ENCODE measurements at regions not wholly inside any gene's neighbourhood (a gene's known extent, or its start where the extent isn't known, plus 50 kb on each side); places are given as distances from the start of the nearest gene placed in this dataset.

DNA sequence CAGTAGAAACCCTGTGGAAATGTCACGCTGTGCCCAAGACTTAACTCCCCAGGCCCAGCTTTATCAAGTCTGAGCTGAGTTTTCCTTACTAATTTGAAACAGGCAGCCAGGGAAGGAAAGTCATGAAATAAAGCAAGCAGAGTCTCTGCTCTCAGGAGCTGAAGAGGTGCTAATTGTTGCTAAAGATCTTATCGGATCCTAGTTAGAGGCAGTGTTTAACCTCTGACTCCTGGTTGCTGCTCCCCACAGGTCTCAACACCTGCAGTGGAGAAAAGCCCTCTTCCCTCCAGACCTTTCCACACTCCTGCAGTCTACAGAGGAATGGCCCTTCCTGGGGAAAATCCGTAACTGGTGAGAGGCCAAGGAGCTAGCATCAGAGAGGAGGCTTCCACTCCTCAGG is 628.2 kb downstream of the NTRK3 start:
- DNase-seq, result no peak

- no peak for DNase-seq
Measured at GRCh38 chr15:87626860-87627259, 629.7 kb downstream of the NTRK3 start.

DNA sequence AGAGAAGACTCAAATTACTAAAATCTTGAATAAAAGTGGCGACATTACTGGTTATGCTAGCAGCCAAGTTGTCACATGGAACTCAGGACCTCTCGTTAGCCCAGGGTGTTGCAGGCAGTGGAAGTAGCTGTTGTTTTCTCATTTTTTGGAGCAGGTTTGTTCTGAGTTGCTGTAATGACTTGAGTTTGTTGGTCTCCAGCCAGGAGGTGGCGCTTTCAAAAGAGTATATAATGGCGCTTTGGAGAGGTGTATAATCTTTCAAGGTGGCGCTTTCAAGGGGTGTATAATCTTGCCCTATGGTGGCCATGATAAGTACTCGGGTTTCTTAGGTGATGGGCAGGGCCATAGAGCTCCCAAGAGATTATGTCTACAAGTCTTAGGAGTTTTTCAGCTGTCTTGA is 632.7 kb downstream of the NTRK3 start:
- no peak for DNase-seq

- no peak for DNase-seq
Measured at GRCh38 chr15:87620393-87620792, 636.1 kb downstream of the NTRK3 start.

DNA sequence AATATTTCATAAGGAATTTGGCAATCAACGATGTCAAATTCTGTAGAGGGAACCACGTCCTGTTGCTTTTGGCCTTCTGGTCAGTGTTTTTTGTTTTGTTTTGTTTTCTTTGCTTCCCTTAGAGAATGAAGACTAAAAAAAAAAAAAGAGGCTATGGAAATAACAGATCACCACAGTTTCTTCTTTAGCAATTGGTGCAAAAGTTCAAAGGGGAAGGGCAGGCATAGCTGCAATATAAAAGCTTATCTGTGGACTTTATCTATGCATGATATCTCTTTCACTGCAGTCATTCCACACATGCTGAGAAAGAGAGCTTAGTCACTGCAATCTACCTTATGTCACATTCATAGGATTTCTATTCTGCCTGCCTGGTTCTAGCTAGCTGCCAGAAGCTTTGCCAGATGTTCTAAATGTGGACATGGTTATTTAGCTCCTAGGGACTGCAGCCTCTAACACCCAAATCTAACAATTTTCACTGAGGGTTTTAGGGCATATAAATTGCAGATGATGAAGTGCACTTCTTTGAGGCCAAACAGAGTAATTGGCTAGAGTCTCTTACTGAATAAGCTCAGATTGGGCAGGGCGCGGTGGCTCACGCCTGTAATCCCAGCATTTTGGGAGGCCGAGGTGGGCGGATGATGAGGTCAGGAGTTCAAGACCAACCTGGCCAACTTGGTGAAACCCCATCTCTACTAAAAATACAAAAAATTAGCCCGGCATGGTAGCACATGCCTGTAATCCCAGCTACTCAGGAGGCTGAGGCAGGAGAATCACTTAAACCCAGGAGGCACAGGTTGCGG is 637.2 kb downstream of the NTRK3 start:
- DNase-seq, result no peak

DNA sequence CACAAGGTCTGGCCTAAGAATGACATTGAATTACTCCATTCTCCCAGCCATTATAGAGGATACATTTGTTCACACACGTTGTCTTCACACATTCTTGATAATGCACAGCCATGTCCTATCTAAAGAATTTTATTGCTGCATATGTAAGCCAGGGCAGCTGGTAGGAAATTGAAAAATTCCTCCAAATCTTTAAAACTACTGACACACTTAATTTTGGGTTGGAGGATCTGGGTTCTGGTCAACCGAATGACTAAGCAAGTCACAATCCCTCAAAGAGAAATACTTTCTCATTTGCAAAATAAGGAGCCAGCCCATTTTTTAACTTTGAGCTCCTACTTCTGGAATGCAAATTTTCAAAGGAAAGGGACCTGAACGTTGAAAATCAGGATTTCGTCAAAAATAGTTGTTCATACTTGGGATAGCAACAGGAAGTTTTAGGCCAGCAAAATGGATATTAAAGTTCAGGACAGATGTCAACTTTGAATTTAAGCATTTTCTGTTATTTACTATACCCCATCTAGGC is 638.3 kb downstream of the NTRK3 start:
- DNase-seq, result no peak

GRCh38 chr15:87614704-87615103 is 641.8 kb downstream of the NTRK3 start:
- no peak for DNase-seq

GRCh38 chr15:87610366-87610765 is 646.2 kb downstream of the NTRK3 start:
- DNase-seq, result no peak

- DNase-seq, result no peak
Measured at GRCh38 chr15:87609894-87610293, 646.6 kb downstream of the NTRK3 start.

DNA sequence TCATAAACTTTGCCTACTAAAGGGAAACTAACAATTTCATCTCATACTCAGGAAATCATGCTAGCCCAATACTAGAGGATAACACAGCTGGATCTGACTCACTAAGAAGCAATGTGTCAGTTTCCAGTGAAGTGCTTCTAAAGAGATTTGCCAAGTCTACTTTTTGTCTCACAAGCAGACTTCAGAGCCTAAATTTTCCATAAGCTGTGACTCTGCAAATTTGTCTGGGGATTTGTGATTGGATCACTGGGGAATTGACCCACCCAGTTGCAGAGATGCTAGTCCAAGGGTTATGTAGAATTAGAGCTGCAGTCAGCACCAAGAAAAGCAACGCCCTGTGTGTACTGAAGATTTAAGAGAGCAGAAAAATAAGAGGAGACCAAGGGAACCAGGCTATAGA is 647.1 kb downstream of the NTRK3 start:
- DNase-seq, result no peak

- DNase-seq, result no peak
Measured at GRCh38 chr15:87608238-87609028, 648.1 kb downstream of the NTRK3 start.

- DNase-seq, result no peak
Measured at GRCh38 chr15:87606971-87607370, 649.6 kb downstream of the NTRK3 start.

DNA sequence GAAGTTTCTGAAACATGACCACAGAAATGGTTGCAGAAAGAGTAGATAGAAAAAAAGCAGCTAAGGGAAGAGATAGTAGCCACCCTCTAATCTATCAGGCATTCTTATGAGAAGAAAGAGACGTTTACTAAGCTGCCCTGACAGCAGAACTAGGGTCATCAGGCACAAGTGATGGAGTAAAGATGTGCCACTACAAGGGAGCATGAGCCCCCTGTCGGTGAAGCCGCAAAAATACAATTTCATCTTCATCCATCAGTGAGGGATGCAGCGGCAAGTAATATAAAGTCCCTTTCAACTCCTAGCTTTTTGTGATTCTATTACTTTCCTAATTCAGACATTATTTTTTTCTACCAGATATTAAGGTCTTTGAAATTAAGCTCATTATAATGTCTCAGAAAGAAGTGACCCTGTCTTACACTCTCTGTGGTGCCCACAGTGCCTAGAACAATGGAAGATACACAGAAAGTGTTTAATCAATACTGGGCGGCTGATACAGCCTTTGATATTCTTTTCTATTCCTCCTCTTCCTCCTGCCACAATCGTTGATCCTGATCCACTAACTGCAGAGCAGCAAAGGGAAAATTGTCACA is 651.6 kb downstream of the NTRK3 start:
- DNase-seq, result no peak

GRCh38 chr15:87602371-87602770 is 654.2 kb downstream of the NTRK3 start:
- no peak for DNase-seq

DNA sequence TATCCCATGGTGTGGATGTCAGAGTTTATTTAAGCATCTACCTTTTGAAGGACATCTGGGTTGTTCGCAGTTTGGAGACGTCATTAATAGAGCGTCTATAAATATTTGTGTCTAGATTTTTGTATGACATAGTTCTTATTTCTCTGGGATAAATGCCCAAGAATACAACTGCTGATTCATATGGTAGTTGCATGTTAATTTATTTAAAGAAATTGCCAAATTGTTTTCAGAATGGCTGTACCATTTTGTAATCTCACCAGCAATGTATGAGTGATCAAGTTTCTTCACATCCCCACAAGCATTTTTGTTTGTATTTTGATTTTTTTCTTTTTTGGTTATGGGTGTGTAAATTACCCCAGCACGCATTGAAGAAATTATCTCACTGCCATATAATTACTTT is 656.9 kb downstream of the NTRK3 start:
- DNase-seq, result no peak

DNA sequence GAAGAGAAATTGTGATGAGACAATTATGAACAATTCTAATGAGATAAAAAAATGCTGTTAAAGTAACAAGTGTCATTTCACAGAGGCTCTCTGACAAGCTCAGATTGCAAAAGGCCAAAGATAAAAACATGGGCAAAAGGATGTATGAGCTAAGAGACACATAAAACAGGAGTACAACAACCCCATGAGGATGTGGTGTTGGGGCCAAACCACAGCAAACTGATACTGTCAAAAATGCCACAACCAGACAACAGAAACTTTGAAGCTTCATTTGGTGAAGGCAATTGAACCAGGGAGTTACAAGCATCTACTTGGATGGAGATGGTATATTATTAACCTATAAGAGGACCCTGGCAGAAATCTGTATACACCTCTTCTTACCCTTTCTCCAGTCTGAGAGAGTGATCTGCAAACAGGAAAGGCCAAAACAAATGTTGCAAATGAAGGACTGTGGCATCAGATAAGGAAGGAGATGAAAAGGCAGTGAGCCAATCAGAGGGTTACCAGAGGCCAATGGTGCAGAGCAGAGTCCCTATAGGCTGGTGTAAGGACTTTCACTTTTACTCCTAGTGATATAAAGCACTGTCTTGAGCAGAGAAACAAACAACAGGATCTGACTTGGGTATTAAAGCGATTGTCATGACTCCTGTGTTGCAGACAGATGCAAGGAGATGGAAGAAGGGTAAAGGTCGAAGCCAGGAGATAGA is 659.0 kb downstream of the NTRK3 start:
- no peak for DNase-seq

DNA sequence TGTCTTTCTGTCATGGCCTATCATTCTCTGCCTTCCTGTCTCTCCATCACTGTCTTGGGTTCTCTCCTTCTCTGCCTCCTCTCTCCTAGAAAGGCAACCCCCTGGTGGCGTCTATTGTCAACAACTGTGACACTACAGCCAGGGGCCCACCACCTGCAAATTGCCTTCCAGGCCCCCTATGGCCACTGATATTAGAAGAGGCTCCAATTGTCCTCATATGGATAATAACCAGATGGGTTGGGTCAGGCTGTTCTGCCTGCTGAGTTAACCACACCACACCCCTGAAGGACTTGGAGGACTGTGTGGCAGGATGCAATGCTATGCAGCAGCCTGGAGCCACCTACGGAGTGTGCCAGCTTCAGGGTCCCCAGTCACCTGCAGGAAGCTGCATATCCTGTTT is 665.0 kb downstream of the NTRK3 start:
- no peak for DNase-seq

DNA sequence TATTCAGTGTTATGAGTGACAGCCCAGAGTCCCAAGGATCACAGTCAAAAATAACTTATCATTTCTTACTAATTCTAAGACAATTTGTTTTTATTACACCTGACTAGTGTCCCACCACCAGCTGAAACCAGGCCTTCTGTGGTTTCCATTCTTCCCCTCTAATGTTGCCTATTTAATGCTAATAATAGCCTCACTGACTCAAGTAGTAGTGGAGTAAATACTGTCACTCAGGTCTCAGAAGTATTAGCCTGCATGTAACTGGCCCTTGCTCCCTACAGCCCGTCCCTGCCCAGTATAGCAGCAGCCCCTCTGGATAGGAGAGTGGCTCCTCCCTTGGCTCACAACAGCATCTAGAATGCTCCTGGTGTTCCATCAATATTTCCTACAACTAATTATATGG is 665.5 kb downstream of the NTRK3 start:
- no peak for DNase-seq

- DNase-seq, result no peak
Measured at GRCh38 chr15:87589134-87589533, 667.4 kb downstream of the NTRK3 start.

DNA sequence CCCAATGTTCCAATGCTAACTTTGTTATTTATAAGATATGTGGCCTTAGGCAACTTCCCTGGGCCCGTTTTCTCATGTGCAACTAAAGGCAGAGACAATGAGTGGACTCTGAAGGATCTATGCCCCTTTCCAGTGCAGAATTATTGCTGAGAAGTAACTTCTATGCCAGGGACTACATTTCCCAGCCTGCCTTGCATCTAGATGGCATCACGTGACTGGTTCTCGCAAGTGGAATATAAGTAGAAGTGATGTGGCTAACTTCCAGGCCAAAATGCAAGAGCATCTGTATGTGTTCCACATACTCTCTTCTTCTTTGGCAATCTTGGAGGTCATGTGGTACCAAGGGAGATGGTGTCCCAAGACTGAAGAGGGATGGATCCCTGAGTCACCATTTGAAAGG is 674.4 kb downstream of the NTRK3 start:
- DNase-seq, result no peak

GRCh38 chr15:87579537-87579936 is 677.0 kb downstream of the NTRK3 start:
- DNase-seq, result no peak

GRCh38 chr15:87578776-87579175 is 677.8 kb downstream of the NTRK3 start:
- no peak for DNase-seq

- DNase-seq, result no peak
Measured at GRCh38 chr15:87577336-87577735, 679.2 kb downstream of the NTRK3 start.
